ENCODE measurements at regions not wholly inside any gene's neighbourhood (a gene's known extent, or its start where the extent isn't known, plus 50 kb on each side); places are given as distances from the start of the nearest gene placed in this dataset.
"Not testable (repeated sequence)": the region's sequence is repeated elsewhere in the genome, so short reads cannot be mapped to it uniquely, and the experiment has no call there.

- TF ChIP-seq, protein P1, sequence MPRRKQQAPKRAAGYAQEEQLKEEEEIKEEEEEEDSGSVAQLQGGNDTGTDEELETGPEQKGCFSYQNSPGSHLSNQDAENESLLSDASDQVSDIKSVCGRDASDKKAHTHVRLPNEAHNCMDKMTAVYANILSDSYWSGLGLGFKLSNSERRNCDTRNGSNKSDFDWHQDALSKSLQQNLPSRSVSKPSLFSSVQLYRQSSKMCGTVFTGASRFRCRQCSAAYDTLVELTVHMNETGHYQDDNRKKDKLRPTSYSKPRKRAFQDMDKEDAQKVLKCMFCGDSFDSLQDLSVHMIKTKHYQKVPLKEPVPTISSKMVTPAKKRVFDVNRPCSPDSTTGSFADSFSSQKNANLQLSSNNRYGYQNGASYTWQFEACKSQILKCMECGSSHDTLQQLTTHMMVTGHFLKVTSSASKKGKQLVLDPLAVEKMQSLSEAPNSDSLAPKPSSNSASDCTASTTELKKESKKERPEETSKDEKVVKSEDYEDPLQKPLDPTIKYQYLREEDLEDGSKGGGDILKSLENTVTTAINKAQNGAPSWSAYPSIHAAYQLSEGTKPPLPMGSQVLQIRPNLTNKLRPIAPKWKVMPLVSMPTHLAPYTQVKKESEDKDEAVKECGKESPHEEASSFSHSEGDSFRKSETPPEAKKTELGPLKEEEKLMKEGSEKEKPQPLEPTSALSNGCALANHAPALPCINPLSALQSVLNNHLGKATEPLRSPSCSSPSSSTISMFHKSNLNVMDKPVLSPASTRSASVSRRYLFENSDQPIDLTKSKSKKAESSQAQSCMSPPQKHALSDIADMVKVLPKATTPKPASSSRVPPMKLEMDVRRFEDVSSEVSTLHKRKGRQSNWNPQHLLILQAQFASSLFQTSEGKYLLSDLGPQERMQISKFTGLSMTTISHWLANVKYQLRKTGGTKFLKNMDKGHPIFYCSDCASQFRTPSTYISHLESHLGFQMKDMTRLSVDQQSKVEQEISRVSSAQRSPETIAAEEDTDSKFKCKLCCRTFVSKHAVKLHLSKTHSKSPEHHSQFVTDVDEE (CRISPR knock-in tag; IDR thresholded peaks at IDR 0.05), result no peak
- TF ChIP-seq ISL1 (CRISPR knock-in tag; IDR thresholded peaks at IDR 0.05) (no peak), CREB5 (CRISPR knock-in tag; IDR thresholded peaks at IDR 0.05; ENCODE audit: low read depth) (no peak), BACH2 (CRISPR knock-in tag; IDR thresholded peaks at IDR 0.05; ENCODE audit: borderline replicate concordance) (no peak), ZFP3 (CRISPR knock-in tag; IDR thresholded peaks at IDR 0.05) (no peak), SNAI2 (CRISPR knock-in tag; IDR thresholded peaks at IDR 0.05) (no peak)
Observed at GRCh38 chrX:989959-990510, 222.4 kb downstream of the CRLF2 start (continued).

- not testable (repeated sequence) for ATAC-seq
Observed at GRCh38 chrX:988530-988929, 223.9 kb downstream of the CRLF2 start.

DNA sequence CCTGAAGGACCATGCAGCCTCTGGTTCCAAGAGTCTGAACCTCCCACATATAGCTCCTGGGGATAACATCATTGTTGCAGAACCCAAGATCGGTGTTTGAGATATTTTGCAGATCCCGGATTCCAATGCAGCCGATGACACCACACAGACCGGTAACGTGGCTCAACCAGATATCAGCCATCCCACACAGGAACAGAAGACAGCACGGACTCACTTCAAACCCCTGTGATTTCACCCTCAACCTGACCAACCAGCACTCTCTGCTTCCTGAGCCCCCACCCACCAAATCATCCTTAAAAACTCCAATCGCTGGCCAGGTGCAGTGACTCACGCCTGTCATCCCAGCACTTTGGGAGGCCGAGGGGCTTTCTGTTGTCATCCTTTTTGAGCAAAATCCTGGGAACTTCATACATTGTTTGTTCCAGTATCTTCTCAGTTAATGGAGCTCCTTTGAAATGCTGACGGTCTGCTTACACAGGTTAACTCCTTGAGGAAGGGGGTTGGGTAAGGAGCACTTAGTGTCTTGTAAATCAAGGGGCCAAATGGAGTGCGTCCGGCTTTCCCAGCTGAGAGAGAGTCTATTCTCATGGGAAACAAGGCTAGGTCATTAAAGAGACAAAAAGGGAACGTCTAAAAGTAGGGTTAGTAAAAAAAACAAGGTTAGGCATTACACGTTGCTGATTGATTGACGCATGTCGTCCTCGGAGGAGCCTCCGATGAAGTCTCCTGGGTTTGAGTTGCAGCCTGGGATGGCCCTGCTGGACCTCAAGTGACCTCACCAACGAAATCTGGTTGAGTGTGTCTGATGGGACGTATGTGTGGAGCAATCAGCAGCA lies 230.4 kb downstream of the CRLF2 start:
- TF ChIP-seq PATZ1 (CRISPR knock-in tag; IDR thresholded peaks at IDR 0.05; ENCODE audit: borderline replicate concordance) (no peak), SNAI2 (CRISPR knock-in tag; IDR thresholded peaks at IDR 0.05) (no peak), ZC3H10 (CRISPR knock-in tag; IDR thresholded peaks at IDR 0.05) (no peak), PPARA (CRISPR knock-in tag; IDR thresholded peaks at IDR 0.05; ENCODE audit: borderline replicate concordance) (no peak)
- TF ChIP-seq, protein P2, sequence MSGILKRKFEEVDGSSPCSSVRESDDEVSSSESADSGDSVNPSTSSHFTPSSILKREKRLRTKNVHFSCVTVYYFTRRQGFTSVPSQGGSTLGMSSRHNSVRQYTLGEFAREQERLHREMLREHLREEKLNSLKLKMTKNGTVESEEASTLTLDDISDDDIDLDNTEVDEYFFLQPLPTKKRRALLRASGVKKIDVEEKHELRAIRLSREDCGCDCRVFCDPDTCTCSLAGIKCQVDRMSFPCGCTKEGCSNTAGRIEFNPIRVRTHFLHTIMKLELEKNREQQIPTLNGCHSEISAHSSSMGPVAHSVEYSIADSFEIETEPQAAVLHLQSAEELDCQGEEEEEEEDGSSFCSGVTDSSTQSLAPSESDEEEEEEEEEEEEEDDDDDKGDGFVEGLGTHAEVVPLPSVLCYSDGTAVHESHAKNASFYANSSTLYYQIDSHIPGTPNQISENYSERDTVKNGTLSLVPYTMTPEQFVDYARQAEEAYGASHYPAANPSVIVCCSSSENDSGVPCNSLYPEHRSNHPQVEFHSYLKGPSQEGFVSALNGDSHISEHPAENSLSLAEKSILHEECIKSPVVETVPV (CRISPR knock-in tag; IDR thresholded peaks at IDR 0.05), result no peak
- ATAC-seq, result no peak

GRCh38 chrX:980587-981235 lies 231.7 kb downstream of the CRLF2 start:
- ATAC-seq, result no peak

DNA sequence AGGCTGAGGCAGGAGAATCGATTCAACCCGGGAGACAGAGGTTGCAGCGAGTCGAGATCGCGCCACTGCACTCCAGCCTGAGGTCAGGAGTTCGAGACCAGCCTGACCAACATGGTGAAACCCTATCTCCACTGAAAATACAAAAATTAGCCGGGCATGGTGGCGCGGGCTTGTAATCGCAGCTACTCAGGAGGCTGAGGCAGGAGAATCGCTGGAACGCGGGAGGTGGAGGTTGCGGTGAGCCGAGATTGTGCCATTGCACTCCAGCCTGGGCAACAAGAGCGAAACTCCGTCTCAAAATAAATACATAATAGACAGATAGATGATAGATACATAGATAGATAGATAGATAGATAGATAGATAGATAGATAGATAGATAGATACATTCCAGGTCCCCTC lies 233.3 kb downstream of the CRLF2 start:
- not testable (repeated sequence) for ATAC-seq

More at GRCh38 chrX:980587-981235, 231.7 kb downstream of the CRLF2 start:
- TF ChIP-seq ARNTL (CRISPR knock-in tag; IDR thresholded peaks at IDR 0.05; ENCODE audit: borderline replicate concordance, low read depth), result no peak
- TF ChIP-seq TCF4 (CRISPR knock-in tag; IDR thresholded peaks at IDR 0.05; ENCODE audit: borderline replicate concordance), result no peak
- TF ChIP-seq GLIS3 (CRISPR knock-in tag; IDR thresholded peaks at IDR 0.05), result no peak
- TF ChIP-seq, protein P3, sequence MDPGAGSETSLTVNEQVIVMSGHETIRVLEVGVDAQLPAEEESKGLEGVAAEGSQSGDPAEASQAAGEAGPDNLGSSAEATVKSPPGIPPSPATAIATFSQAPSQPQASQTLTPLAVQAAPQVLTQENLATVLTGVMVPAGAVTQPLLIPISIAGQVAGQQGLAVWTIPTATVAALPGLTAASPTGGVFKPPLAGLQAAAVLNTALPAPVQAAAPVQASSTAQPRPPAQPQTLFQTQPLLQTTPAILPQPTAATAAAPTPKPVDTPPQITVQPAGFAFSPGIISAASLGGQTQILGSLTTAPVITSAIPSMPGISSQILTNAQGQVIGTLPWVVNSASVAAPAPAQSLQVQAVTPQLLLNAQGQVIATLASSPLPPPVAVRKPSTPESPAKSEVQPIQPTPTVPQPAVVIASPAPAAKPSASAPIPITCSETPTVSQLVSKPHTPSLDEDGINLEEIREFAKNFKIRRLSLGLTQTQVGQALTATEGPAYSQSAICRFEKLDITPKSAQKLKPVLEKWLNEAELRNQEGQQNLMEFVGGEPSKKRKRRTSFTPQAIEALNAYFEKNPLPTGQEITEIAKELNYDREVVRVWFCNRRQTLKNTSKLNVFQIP (CRISPR knock-in tag; IDR thresholded peaks at IDR 0.05; ENCODE audit: borderline replicate concordance, low read depth), result no peak
- TF ChIP-seq ZFP3 (CRISPR knock-in tag; IDR thresholded peaks at IDR 0.05), result no peak
